ENCODE measurements at regions not wholly inside any gene's neighbourhood (a gene's known extent, or its start where the extent isn't known, plus 50 kb on each side); places are given as distances from the start of the nearest gene placed in this dataset.

DNA sequence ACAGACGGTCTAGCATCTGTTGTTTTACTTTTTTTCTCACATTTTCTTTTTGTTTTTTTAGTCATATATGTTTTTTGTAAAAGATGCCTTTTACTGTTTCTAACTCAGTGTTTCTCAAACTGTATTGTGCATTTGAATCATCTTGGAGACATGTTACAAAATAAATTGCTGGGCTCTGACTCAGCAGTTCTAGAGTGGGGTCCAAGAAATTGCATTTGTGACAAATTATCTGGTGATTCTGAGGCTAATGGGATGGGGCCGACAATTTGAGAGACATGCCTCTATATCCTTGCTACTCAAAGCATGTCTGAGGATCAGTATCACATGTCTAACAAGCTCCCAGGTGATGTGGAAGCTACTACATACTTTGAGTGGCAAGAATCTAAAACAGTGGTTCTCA, 478.8 kb downstream of the PLCL1 start:
- TF ChIP-seq, protein P1, sequence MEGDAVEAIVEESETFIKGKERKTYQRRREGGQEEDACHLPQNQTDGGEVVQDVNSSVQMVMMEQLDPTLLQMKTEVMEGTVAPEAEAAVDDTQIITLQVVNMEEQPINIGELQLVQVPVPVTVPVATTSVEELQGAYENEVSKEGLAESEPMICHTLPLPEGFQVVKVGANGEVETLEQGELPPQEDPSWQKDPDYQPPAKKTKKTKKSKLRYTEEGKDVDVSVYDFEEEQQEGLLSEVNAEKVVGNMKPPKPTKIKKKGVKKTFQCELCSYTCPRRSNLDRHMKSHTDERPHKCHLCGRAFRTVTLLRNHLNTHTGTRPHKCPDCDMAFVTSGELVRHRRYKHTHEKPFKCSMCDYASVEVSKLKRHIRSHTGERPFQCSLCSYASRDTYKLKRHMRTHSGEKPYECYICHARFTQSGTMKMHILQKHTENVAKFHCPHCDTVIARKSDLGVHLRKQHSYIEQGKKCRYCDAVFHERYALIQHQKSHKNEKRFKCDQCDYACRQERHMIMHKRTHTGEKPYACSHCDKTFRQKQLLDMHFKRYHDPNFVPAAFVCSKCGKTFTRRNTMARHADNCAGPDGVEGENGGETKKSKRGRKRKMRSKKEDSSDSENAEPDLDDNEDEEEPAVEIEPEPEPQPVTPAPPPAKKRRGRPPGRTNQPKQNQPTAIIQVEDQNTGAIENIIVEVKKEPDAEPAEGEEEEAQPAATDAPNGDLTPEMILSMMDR (IDR thresholded peaks at IDR 0.05), result no peak
- TF ChIP-seq GATA2 (CRISPR knock-in tag; IDR thresholded peaks at IDR 0.05) (no peak), FOXJ3 (CRISPR knock-in tag; IDR thresholded peaks at IDR 0.05) (no peak), NFIC (IDR thresholded peaks at IDR 0.05; ENCODE audit: borderline replicate concordance) (no peak), EP300 (IDR thresholded peaks at IDR 0.05; ENCODE audit: borderline replicate concordance in 1 of 2, low read depth in 1 of 2, low read length in 1 of 2) (no peak)
